Adrenal gland (tissue), 9 donors: ENCODE measurements at regions not wholly inside any gene's neighbourhood (a gene's known extent, or its start where the extent isn't known, plus 50 kb on each side); places are given as distances from the start of the nearest gene placed in this dataset.

ENCODE experiments used
- DNase-seq, 7 donors: peaks; one replicate each; pipeline ENCODE4 v3.0.0-alpha.2; 2019 to 2020
- H3K27ac ChIP-seq, 5 donors: fragments of 200-600 bp; sonication (generic) in 4 of 5; 1 replicate in 3 of 5; 2 replicates in 2 of 5; pipeline versions ENCODE4 v1.5.1 to v1.8.0; 2016 to 2020; ENCODE audit warnings: mild to moderate bottlenecking in 1 of 5
- H3K27me3 ChIP-seq: fragments of 200-600 bp; 2 replicates; pipeline ENCODE4 v1.8.0; 2021
- H3K36me3 ChIP-seq, 2 donors: fragments of 200-600 bp; replicated peaks in 1 of 2; 1 replicate in 1 of 2; 2 replicates in 1 of 2; pipeline versions ENCODE4 v1.5.1 to v1.8.0; 2018 to 2022
- H3K4me1 ChIP-seq, 2 donors: fragments of 200-600 bp; replicated peaks in 1 of 2; 1 replicate in 1 of 2; 2 replicates in 1 of 2; pipeline versions ENCODE4 v1.5.1 to v1.8.0; 2018 to 2021
- H3K4me3 ChIP-seq, 4 donors: fragments of 200-600 bp; sonication (generic) in 3 of 4; one replicate each; pipeline ENCODE4 v1.5.1; 2016 to 2018
- H3K9me3 ChIP-seq, 3 donors: fragments of 200-600 bp; sonication (generic) in 1 of 3; replicated peaks in 1 of 3; 1 replicate in 2 of 3; 2 replicates in 1 of 3; pipeline versions ENCODE4 v1.5.1 to v1.8.0; 2016 to 2021
- POLR2A ChIP-seq, 2 donors: fragments of 450-650 bp; IDR thresholded peaks; one replicate each; pipeline ENCODE4 v1.6.1; 2017; ENCODE audit warnings: antibody characterized with exemption in 2 of 2, mild to moderate bottlenecking in 2 of 2, moderate library complexity in 1 of 2
- WGBS, 4 donors: extraction: QIAGEN DNeasy Blood & Tissue Kit in 2 of 4; methylation state at CpG; one replicate each; pipeline versions ENCODE4 v1.1.5 to v1.1.7; 2013 to 2017; 5-methylcytosine and 5-hydroxymethylcytosine counted together
- intact Hi-C, 2 donors: fragments of 100-400 bp; cut with DNase I; formaldehyde crosslinking; loops; one replicate each; pipeline versions ENCODE4 v1.14.1 to v1.15.0; 2022 to 2023
- TF ChIP-seq, protein P1 (sequence below), 6 experiments: fragments of 450-650 bp in 4 of 6; fragments of 200-600 bp in 2 of 6; sonication (generic) in 1 of 6; IDR thresholded peaks; 1 replicate in 5 of 6; 2 replicates in 1 of 6; pipeline versions ENCODE4 v1.5.1 to v1.8.0; 2016 to 2021; ENCODE audit warnings: antibody characterized with exemption in 6 of 6, mild to moderate bottlenecking in 2 of 6, moderate library complexity in 1 of 6
- donor health status: healthy with polysubstance abuse.
- donor health status: Bipolar disorder and iron deficiency.
- donor health status: DM: yes; HTN: yes; CAD: no.
- donor health status: DM: no; HTN: no; CAD: no.
- donor health status: DM: no; HTN: no; CAD: no.

DNA sequence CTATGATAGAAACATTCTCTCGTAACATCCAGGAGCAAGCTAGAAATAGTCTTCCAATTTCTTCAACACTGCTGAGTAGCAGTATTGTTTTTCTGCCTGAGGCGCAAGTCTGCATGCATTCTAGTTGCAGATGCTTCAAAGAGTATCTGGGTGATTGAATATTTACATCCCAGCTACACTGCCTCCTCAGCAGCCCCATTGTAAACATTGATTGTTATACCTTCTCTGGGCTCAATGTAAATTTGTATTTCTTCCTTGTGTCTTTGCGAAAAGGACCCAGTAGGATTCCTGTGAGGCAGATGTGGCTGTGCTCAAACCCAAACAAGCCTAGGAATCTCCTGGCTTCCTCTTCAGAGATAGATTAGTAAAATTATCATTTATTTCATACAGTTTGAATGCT, 320.7 kb downstream of the CDC14C start:
- H3K4me3 ChIP-seq = no peak overlapping the region
- H3K9me3 ChIP-seq = no peaks in the 10 kb centered on the region
- H3K36me3 ChIP-seq = no peaks in the 10 kb centered on the region
- no peaks in the 10 kb centered on the region for H3K4me1 ChIP-seq
- TF ChIP-seq, protein P1, sequence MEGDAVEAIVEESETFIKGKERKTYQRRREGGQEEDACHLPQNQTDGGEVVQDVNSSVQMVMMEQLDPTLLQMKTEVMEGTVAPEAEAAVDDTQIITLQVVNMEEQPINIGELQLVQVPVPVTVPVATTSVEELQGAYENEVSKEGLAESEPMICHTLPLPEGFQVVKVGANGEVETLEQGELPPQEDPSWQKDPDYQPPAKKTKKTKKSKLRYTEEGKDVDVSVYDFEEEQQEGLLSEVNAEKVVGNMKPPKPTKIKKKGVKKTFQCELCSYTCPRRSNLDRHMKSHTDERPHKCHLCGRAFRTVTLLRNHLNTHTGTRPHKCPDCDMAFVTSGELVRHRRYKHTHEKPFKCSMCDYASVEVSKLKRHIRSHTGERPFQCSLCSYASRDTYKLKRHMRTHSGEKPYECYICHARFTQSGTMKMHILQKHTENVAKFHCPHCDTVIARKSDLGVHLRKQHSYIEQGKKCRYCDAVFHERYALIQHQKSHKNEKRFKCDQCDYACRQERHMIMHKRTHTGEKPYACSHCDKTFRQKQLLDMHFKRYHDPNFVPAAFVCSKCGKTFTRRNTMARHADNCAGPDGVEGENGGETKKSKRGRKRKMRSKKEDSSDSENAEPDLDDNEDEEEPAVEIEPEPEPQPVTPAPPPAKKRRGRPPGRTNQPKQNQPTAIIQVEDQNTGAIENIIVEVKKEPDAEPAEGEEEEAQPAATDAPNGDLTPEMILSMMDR (IDR thresholded peaks at IDR 0.05) = no peak
- no peak for TF ChIP-seq POLR2A (IDR thresholded peaks at IDR 0.05)
- no peak for DNase-seq
- intact Hi-C loops = no loop called here
- H3K27me3 ChIP-seq = no peaks in the 10 kb centered on the region
- no peak overlapping the region for H3K27ac ChIP-seq
- WGBS, 4 donors = 50 to 74% (median 65%) methylated on average over 3 of the region's 3 CpGs

DNA sequence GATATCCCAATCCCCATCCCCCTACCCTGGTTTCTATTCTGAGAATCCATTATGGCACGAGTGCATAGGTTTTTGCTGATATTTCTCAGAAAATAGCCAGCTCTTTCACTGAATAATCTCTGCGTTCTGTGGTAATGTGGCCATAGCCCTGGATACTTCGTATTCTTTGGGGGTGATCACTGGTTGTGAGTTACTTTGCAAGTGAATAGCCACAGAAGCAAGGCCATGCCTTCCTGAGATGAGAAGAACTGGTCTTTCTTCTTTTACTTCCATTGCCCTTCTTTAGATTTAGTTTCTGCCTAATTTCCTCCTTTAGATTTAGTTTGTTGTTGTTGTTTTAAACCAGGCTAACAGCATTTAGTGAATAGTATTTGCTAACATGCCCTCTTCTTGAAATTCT, 323.4 kb downstream of the CDC14C start:
- 62 to 67% (median 65%) methylated on average over 3 of the region's 3 CpGs for WGBS, 4 donors
- Histone ChIP-seq H3K4me1 (no peaks in the 10 kb centered on the region), H3K27ac (no peak overlapping the region), H3K36me3 (no peaks in the 10 kb centered on the region), H3K27me3 (no peaks in the 10 kb centered on the region), H3K4me3 (no peak overlapping the region), H3K9me3 (no peaks in the 10 kb centered on the region)
- no peak for DNase-seq
- intact Hi-C loops = no loop called here
- TF ChIP-seq POLR2A (IDR thresholded peaks at IDR 0.05) = no peak
- TF ChIP-seq, protein P1 (IDR thresholded peaks at IDR 0.05) = no peak

DNA sequence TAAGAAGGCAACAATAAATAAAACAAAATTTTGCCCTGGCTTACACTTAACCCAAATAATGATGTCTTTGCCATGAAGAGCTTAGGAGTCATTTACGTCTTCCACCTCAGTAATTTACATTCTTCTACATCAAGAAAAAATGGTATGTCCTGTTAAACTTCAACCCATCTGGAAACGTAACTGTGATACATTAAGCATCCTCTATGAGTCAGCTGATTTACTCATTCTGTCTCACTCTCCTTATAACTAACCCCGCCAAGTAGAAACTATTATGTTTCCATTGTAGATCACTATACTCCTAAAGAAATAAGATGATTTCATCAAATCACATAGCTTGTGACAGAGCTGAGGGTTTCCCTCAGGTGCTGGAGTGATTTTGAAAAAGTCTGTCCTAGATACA, 330.7 kb downstream of the CDC14C start:
- no peak for TF ChIP-seq POLR2A (IDR thresholded peaks at IDR 0.05)
- TF ChIP-seq, protein P1 (IDR thresholded peaks at IDR 0.05) = no peak
- intact Hi-C loops = no loop called here
- Histone ChIP-seq H3K36me3 (no peaks in the 10 kb centered on the region), H3K4me3 (no peak overlapping the region), H3K9me3 (no peaks in the 10 kb centered on the region), H3K27ac (no peak overlapping the region), H3K4me1 (no peaks in the 10 kb centered on the region), H3K27me3 (no peaks in the 10 kb centered on the region)
- WGBS, 4 donors = 58 to 65% (median 61%) methylated on average over 3 of the region's 3 CpGs
- DNase-seq = no peak

DNA sequence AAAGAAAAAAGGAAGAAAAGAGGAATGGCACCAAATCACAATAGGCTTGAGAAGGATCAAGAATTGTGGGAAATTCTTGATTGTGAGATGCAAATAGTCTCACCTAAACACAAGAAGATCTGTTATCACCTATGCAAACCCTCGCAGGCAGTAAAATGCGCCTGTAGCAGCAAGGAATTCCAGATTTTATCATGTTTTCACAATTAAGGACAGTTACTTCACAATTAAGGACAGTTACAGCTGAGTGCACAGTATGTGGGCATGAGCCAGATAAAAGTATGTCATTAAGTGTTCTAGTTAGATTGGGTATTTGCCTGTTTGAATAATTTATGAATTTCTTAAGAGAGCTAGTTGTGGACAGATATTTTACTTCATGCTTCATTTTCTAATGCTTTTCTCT, 336.2 kb downstream of the CDC14C start:
- H3K4me3 ChIP-seq = no peak overlapping the region
- H3K9me3 ChIP-seq = no peaks in the 10 kb centered on the region
- no peak overlapping the region for H3K27ac ChIP-seq
- H3K27me3 ChIP-seq = no peaks in the 10 kb centered on the region
- 53 to 70% (median 63%) methylated on average over 2 of the region's 2 CpGs for WGBS, 4 donors
- TF ChIP-seq, protein P1 (IDR thresholded peaks at IDR 0.05) = no peak
- TF ChIP-seq POLR2A (IDR thresholded peaks at IDR 0.05) = no peak
- H3K4me1 ChIP-seq = no peaks in the 10 kb centered on the region
- no peak for DNase-seq
- H3K36me3 ChIP-seq = no peaks in the 10 kb centered on the region
- intact Hi-C loops = no loop called here
